HL-60 (cell line): ENCODE measurements at regions not wholly inside any gene's neighbourhood (a gene's known extent, or its start where the extent isn't known, plus 50 kb on each side); places are given as distances from the start of the nearest gene placed in this dataset.
"Not testable (repeated sequence)": the region's sequence is repeated elsewhere in the genome, so short reads cannot be mapped to it uniquely, and the experiment has no call there.

Experiments used
- DNase-seq, 2 experiments: peaks; one replicate each; pipeline ENCODE4 v3.0.0-alpha.2; 2010 to 2020; ENCODE audit warnings: low read depth in 1 of 2, low spot score in 1 of 2
- H3K27ac ChIP-seq: fragments of 250-450 bp; sonication (Bioruptor Pico); replicated peaks from 2 replicates; pipeline ENCODE4 v1.5.1; 2020; ENCODE audit warnings: mild to moderate bottlenecking, moderate library complexity
- H3K27me3 ChIP-seq: fragments of 250-450 bp; sonication (Bioruptor Pico); 2 replicates; pipeline ENCODE4 v1.5.1; 2021; ENCODE audit warnings: mild to moderate bottlenecking, moderate library complexity; ENCODE audit not compliant: insufficient read depth, poor library complexity, severe bottlenecking
- H3K4me3 ChIP-seq: replicated peaks from 2 replicates; pipeline ENCODE4 v1.5.1; 2011; ENCODE audit warnings: mild to moderate bottlenecking, control low read depth, low read length; ENCODE audit not compliant: insufficient read depth
- CTCF ChIP-seq: IDR thresholded peaks from one replicate; pipeline ENCODE4 v1.5.1; 2011; ENCODE audit warnings: low read length, control low read depth, inconsistent platforms; ENCODE audit not compliant: insufficient read depth
- GABPA ChIP-seq: IDR thresholded peaks from 2 replicates; pipeline ENCODE4 v1.6.1; 2012; ENCODE audit warnings: low read depth
- POLR2AphosphoS5 ChIP-seq: IDR thresholded peaks from 2 replicates; pipeline ENCODE4 v1.6.1; 2012; ENCODE audit warnings: low read depth
- REST ChIP-seq: IDR thresholded peaks from 2 replicates; pipeline ENCODE4 v1.6.1; 2012; ENCODE audit warnings: low read depth; ENCODE audit not compliant: insufficient replicate concordance
- SPI1 ChIP-seq: IDR thresholded peaks from 2 replicates; pipeline ENCODE4 v1.6.1; 2012; ENCODE audit warnings: low read depth, mild to moderate bottlenecking, borderline replicate concordance

GRCh38 chr5:2863133-2863532 is 111.7 kb upstream of the IRX2 start:
- no peak for DNase-seq
- Histone ChIP-seq H3K27me3 (no peaks in the 10 kb centered on the region), H3K27ac (no peak overlapping the region), H3K4me3 (no peak overlapping the region)
- TF ChIP-seq CTCF (no peak), REST (no peak), SPI1 (no peak), POLR2AphosphoS5 (no peak), GABPA (no peak)

- H3K27me3 ChIP-seq, DNase-seq, H3K4me3 ChIP-seq, H3K27ac ChIP-seq: not testable (repeated sequence)
These were observed 110.7 kb upstream of the IRX2 start for GRCh38 chr5:2862176-2862575.

- H3K27ac ChIP-seq = no peak overlapping the region
- DNase-seq = no peak
These were observed 110.1 kb upstream of the IRX2 start for GRCh38 chr5:2861605-2862004.

More at GRCh38 chr5:2861605-2862004, 110.1 kb upstream of the IRX2 start:
- TF ChIP-seq CTCF = no peak
- no peak for TF ChIP-seq GABPA
- no peak for TF ChIP-seq POLR2AphosphoS5
- no peak for TF ChIP-seq SPI1
- TF ChIP-seq REST = no peak
- Histone ChIP-seq H3K4me3 (no peak overlapping the region), H3K27me3 (no peaks in the 10 kb centered on the region)
